Stimulated activated CD8-positive, alpha-beta memory T cell treated with anti-CD3 and anti-CD28 coated beads, Interleukin-7, amount 100 ng/mL, for 4 hours (primary cell): ENCODE measurements at regions not wholly inside any gene's neighbourhood (a gene's known extent, or its start where the extent isn't known, plus 50 kb on each side); places are given as distances from the start of the nearest gene placed in this dataset.
"Not testable (repeated sequence)": the region's sequence is repeated elsewhere in the genome, so short reads cannot be mapped to it uniquely, and the experiment has no call there.

ENCODE experiments used
- DNase-seq, 2 donors: peaks; one replicate each; pipeline ENCODE4 v3.0.0-alpha.2; 2020; ENCODE audit warnings: low read depth in 2 of 2

DNA sequence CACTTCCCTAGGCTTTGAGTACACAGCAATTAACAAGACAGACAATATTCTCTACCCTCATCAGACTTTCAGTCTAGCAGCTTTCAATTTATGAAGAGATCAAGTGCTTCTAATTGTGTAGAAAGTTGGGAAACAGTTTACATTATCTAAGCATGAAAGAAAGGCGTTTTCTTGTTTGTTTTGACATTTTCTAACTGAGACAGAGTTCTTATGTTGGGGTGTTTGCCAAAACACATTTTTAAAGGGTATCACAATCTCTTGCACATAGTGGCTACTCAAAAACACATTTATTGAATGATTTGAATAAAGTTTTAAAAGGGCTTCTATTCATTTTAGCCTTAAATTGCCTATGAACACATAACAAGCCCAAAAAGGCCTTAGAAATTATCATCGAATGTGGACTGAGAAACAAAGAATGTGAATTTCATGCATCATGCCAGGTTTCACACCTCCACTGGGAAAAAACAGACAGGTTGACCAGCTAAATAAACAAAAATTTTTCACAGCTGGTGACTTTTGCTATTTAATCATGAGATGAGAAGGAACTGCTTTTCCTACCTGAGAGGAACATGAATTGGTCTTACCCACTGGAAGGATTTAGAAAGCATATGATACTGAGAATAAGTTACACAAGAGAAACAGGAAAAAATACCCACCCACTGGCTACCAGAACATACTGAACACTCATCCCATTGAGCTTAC, 394.5 kb upstream of the PKN2 start:
- no peak for DNase-seq

DNA sequence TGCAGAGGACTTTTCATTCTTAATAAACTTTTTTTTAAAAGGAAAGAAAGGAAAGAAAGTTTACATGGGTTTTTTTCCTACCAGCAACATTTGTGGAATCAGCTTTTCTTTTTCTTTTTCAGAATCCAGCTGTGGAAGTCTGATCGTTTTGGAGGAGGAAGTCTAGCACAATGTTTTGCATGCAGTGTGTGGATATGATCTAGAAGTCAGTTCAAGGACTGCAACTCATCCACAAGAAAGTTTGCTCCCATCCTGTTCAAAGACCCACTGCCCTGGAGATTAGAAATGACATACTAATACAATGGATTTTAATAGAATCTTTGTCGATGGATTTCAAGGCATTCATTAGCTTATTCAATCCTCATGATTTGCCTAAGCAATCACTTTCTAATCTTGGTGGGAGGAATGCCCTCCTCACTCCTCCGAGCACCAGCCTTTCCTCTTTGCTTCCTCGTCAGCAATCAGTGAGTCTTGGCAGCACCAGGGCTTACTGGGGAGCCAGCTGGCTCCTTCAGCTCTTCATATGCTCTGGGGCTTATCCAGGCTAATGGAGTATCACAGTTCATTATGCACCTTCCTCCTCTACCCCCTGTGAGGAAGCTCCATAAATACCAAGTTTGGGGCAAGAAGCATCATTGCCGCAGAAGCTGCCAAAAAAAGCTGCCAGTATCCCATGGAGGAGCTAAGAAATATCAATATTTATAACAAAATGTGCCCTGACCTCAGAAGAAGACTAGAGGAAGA, 392.3 kb upstream of the PKN2 start:
- DNase-seq = no peak

DNA sequence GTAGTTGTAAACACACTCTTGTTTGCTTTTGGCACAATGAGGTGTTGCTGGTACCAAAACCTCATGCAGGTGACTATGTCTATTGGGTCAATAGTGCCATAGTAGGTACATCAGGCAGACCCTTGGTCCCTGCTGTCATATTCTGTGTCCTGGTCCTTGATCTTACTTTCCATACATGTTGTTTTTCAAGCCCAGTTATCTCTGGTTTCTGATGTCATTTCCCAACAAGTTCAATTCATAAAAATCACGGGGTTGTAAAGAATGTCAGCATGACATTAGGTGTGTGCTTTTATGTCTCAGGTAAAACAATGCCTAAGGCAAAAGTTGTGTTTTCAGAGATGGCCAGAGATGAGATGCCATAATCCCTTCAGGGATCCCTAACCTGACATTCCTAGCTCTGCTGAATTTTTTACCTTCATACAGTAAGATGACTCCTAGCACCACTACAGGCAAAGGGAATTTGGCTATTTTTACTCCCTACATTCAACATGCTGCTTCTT, 390.3 kb upstream of the PKN2 start:
- no peak for DNase-seq

DNA sequence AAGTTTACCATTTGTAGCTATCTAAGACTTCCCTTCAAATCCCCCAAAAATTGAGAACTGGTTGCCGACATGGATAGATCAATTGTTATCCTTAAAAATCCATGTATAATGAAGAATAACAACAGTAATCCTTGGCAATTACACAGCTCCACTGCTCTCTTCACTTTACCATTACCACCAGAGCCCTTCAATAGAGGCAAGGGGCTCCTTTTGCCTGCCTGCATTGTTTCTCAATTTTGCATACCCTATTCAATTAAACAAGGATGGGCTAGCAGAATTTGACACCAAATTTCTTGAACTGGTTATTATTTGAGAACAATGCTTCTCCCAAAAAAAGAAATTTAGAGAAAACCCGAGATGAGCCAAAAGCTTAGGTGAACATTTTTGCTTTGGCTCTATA, 387.8 kb upstream of the PKN2 start:
- no peak for DNase-seq

GRCh38 chr1:88296642-88297041, 387.4 kb upstream of the PKN2 start:
- DNase-seq = no peak

GRCh38 chr1:88298506-88298905, 385.6 kb upstream of the PKN2 start:
- DNase-seq = no peak

DNA sequence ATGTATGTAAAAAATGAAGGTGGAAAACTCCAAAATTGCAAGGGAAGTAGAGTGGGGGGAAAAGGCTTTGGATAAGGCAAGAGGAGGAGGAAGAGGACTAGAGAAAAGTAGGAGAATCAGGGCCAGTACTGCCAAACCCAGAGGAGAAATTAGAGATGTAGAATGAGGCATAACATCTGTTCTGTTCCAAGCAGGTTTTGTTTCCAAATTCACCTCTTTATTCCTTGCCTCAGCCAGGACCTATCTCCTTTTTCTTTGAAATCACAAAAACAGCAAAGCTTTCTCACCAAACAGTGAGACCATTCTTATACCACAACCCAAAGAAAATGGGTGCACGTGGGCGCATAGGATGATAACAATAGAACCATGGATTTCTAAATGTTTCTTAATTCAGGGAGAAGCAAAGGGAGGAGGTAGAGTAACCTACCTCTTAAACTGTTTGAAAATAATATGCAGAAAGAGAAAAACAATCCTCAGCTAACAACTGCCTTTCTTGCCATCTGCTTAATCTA, 383.3 kb upstream of the PKN2 start:
- DNase-seq = no peak

GRCh38 chr1:88302843-88303486, 381.1 kb upstream of the PKN2 start:
- DNase-seq = no peak

- no peak for DNase-seq
Measured at GRCh38 chr1:88311265-88311664, 372.8 kb upstream of the PKN2 start.

DNA sequence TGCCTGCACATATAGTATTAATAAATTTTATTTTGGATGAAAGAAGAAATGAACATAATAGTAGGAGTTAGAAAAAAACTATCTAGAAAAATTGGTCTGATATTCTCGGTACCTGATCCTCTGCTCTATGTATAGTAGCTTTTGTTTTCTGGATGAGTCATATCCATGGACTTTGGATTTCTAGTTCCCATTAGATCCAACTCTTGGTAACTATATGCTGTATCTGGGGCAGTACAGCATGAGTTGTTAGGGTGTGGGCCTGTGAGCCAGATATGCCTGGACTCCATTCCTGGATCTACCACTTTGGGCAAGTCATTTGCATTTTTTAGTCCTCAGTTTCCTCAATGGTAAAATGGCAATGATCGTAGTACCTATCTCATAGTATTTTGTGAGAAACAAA, 372.2 kb upstream of the PKN2 start:
- no peak for DNase-seq

DNA sequence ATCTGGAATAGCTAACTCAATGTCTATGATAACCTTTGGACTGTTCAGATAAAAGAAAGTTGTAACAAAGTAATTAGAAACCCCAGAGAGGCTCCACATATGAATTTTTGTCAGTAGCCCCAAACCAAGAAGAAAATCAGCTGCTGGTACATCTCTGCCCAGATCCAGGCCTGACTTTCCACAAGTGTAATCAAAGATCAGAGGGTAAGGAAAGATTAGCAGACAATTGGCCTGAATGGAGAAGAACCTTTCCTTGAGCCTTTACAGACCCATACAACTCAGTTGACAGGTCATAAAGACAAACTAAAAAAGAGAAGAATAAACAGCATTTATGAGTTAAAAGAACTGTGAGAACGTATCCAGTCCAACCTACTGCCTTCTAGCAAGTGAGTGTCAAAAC, 366.7 kb upstream of the PKN2 start:
- DNase-seq = no peak

DNA sequence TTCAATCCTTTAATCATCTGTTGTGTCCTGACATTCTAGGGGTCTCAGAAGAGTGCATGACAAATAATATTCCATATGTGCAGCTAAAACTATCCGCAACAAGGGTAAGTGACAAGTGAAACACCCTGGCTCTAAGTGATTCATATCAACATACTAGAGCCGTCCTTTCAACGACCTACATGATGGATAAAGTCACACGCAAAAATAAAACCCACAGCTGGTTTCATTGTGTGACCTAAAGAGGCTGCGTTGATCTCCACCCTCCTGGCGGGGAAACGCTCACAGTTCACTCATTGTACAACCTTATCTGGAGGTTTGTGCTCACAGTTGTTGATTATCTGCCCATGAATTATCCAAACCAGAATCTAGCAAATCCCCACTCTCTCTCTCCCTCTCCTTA, 365.3 kb upstream of the PKN2 start:
- no peak for DNase-seq

DNA sequence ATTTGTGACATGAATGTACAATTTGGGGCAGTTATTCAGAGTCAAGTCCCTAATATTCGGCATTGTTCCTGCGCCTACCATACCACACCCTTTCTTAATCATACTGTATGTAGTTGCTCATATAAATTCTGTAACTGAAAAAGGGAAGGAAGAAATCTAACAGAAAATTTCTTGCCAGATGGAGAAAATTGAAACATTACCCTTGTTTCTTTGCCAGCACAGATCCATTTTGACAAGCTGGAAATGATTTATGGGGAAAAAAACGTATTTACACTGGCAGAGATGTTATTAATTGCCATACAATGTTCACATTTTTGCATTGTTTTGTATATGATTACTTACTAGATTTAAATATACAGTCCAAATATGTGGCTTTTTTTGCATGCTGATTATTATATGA, 363.8 kb upstream of the PKN2 start:
- DNase-seq = no peak

GRCh38 chr1:88321706-88322105, 362.4 kb upstream of the PKN2 start:
- no peak for DNase-seq

GRCh38 chr1:88324899-88325298, 359.2 kb upstream of the PKN2 start:
- DNase-seq = no peak

GRCh38 chr1:88327391-88328267, 356.4 kb upstream of the PKN2 start:
- DNase-seq = no peak

- no peak for DNase-seq
Measured at GRCh38 chr1:88330201-88330600, 353.9 kb upstream of the PKN2 start.

DNA sequence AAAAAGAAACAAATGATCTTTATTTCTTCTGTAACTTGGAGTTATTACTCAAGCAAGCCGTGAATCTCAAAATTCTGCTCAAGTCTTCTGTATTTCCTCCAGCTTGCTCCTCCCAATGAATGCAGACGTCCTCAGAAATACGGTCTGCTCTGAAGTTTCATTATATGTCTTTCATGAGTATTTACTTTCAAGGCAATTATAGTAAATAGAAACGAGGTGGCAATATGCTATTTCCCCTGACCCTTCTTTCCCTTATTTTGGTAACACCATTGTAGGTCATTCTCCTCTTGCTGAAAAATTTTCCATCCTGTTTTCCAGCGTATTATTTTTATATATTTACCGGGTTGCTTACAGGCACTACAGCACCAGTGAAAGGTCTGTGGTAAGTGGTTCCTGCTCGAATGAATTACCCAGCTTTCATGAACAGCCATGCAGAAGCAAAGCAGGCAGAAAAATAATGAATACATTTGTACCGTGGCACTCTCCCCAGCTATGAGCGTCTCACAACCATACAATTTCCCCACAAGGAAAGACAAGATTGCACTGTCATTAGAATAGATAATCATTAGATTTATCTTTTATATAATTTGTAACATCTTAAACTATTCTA, 350.9 kb upstream of the PKN2 start:
- DNase-seq = no peak

DNA sequence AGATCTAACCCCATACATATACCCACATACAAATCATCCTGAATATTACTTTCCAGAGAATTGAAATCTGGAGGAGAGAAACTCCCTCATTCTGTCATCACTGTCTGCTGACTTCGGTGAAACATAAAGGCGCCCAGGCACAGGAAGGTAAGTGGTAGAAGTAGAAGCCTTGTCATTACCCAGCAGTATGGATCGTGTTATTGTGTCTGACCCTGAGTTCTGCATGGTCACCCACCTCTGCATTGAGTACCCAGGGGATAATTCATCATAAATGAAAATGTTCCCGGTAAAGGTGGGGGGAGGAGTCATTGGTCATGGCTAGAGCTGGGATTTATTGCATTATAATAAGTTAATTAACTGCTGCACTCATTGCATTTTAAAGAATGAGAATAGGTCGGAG, 342.6 kb upstream of the PKN2 start:
- DNase-seq = no peak

GRCh38 chr1:88342081-88342480, 342.0 kb upstream of the PKN2 start:
- DNase-seq = not testable (repeated sequence)

GRCh38 chr1:88350648-88351047, 333.4 kb upstream of the PKN2 start:
- no peak for DNase-seq
